Smooth muscle cell (in vitro differentiated cells): ENCODE measurements at regions not wholly inside any gene's neighbourhood (a gene's known extent, or its start where the extent isn't known, plus 50 kb on each side); places are given as distances from the start of the nearest gene placed in this dataset.
A peak's percentile ranks its signal among the peaks of the same experiment; 100 is the strongest.

Source experiments
- DNase-seq: peaks from one replicate; lab custom pipeline; 2025; ENCODE audit not compliant: unreplicated experiment; lab: John Stamatoyannopoulos, UW
- H2AFZ ChIP-seq: fragments of 200-600 bp; sonication (generic); 2 replicates; pipeline ENCODE4 v1.6.0; 2016; ENCODE audit warnings: antibody characterized with exemption, low read depth, mild to moderate bottlenecking
- H3F3A ChIP-seq: fragments of 200-600 bp; sonication (generic); 2 replicates; pipeline ENCODE4 v1.6.0; 2017; ENCODE audit warnings: antibody characterized with exemption, low read depth
- H3K27ac ChIP-seq: fragments of 200-600 bp; sonication (generic); 2 replicates; pipeline ENCODE4 v1.5.1; 2016; ENCODE audit warnings: low read depth, mild to moderate bottlenecking
- H3K27me3 ChIP-seq: fragments of 200-600 bp; sonication (generic); 2 replicates; pipeline ENCODE4 v1.6.1; 2016; ENCODE audit warnings: low read depth, mild to moderate bottlenecking
- H3K36me3 ChIP-seq: fragments of 200-600 bp; sonication (generic); 2 replicates; pipeline ENCODE4 v1.5.1; 2016; ENCODE audit warnings: low read depth
- H3K4me1 ChIP-seq: fragments of 200-600 bp; sonication (generic); 2 replicates; pipeline ENCODE4 v1.5.1; 2016; ENCODE audit warnings: low read depth
- H3K4me2 ChIP-seq: fragments of 200-600 bp; sonication (generic); 2 replicates; pipeline ENCODE4 v1.6.0; 2016; ENCODE audit warnings: mild to moderate bottlenecking
- H3K4me3 ChIP-seq: fragments of 200-600 bp; sonication (generic); 2 replicates; pipeline ENCODE4 v1.5.1; 2016; ENCODE audit warnings: mild to moderate bottlenecking
- H3K79me2 ChIP-seq: fragments of 200-600 bp; sonication (generic); 2 replicates; pipeline ENCODE4 v1.6.0; 2016; ENCODE audit warnings: low read depth, mild to moderate bottlenecking
- H3K9ac ChIP-seq: fragments of 200-600 bp; sonication (generic); 2 replicates; pipeline ENCODE4 v1.6.0; 2016; ENCODE audit warnings: low read depth
- H3K9me3 ChIP-seq: fragments of 200-600 bp; sonication (generic); replicated peaks from 2 replicates; pipeline ENCODE4 v1.5.1; 2016; ENCODE audit warnings: low read depth
- H4K20me1 ChIP-seq: fragments of 200-600 bp; sonication (generic); 2 replicates; pipeline ENCODE4 v1.6.0; 2016; ENCODE audit warnings: low read depth
- CTCF ChIP-seq: fragments of 200-600 bp; sonication (generic); IDR thresholded peaks from 2 replicates; pipeline ENCODE4 v1.5.1; 2017; ENCODE audit warnings: borderline replicate concordance, mild to moderate bottlenecking, antibody characterized with exemption; ENCODE audit not compliant: insufficient read depth, poor library complexity, severe bottlenecking
- WGBS: methylation state at CpG from one replicate; pipeline ENCODE4 v1.1.7; 2016; ENCODE audit warnings: low lambda C conversion rate; 5-methylcytosine and 5-hydroxymethylcytosine counted together

DNA sequence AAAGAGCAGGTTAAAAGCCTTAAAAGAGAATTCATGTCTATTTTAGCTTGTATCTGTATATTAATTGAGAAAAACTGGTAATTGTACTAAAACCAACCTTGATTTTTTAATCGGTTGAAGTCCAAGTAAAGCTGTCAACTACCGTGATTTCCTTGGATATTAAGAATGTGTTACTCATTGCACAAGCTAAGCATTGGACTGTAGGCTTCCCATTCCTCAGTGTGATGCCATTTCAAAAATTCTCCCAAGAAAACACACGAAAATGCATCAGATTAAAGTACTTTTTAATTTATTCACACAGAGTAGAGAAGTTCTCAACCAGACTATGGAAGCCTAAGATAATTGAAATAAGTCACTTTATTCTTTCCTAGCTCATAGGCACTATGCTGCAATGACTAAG is 761.4 kb upstream of the TYRP1 start:
- Histone ChIP-seq H3K36me3 (no peaks in the 10 kb centered on the region), H3K9me3 (no peaks in the 10 kb centered on the region), H3K27ac (no peak overlapping the region), H4K20me1 (no peaks in the 10 kb centered on the region), H3K9ac (no peak overlapping the region), H3K79me2 (no peaks in the 10 kb centered on the region), H3K4me2 (no peak overlapping the region), H3K27me3 (no peaks in the 10 kb centered on the region), H3K4me3 (no peak overlapping the region), H2AFZ (no peak overlapping the region), H3F3A (no peaks in the 10 kb centered on the region), H3K4me1 (peaks cover 14% of the 10 kb centered on the region)
- TF ChIP-seq CTCF, result no peak
- WGBS, result 83% methylated on average over 3 of the region's 3 CpGs
- no peak for DNase-seq

DNA sequence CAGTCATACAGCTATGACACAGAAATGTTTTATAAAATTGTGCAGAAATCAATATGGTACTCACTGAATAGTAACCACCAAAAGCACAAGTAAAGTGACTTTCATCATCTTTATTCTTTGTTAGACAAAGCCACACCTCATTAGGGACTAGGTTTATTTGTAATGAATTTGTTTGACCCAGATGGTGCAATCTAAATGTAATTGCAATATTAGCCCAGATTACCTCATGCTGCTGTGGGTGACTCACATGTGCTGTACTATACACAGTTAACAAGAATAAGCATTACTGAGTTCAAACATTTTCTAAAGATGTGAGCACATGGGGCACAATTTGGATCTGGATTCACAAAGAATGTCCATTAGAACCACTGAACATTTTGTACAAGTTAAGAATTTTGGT is 759.3 kb upstream of the TYRP1 start:
- H3F3A ChIP-seq, result no peaks in the 10 kb centered on the region
- TF ChIP-seq CTCF, result no peak
- peak overlapping the region; percentile 87 for H2AFZ ChIP-seq
- H3K9ac ChIP-seq, result peak overlapping the region; percentile 51
- no peaks in the 10 kb centered on the region for H3K79me2 ChIP-seq
- no peaks in the 10 kb centered on the region for H3K36me3 ChIP-seq
- peak overlapping the region; percentile 67 for H3K4me2 ChIP-seq
- H3K27me3 ChIP-seq, result no peaks in the 10 kb centered on the region
- peak overlapping the region; percentile 79 for H3K27ac ChIP-seq
- no peaks in the 10 kb centered on the region for H4K20me1 ChIP-seq
- H3K9me3 ChIP-seq, result no peaks in the 10 kb centered on the region
- no peak for DNase-seq
- H3K4me1 ChIP-seq, result peaks cover 14% of the 10 kb centered on the region
- no peak overlapping the region for H3K4me3 ChIP-seq

GRCh38 chr9:11946531-11946930 is 746.7 kb upstream of the TYRP1 start:
- Histone ChIP-seq H3K79me2 (no peaks in the 10 kb centered on the region), H3K36me3 (no peaks in the 10 kb centered on the region), H3K4me3 (no peak overlapping the region), H3K9me3 (no peaks in the 10 kb centered on the region), H3K27me3 (no peaks in the 10 kb centered on the region), H3K9ac (no peak overlapping the region), H3K4me2 (no peak overlapping the region), H3K27ac (peak overlapping the region; percentile 20), H3F3A (no peaks in the 10 kb centered on the region), H4K20me1 (no peaks in the 10 kb centered on the region), H3K4me1 (no peaks in the 10 kb centered on the region), H2AFZ (no peak overlapping the region)
- DNase-seq, result no peak
- WGBS, result 17% methylated on average over 1 of the region's 1 CpG
- TF ChIP-seq CTCF, result no peak

- H3K4me3 ChIP-seq, result no peak overlapping the region
- no peaks in the 10 kb centered on the region for H3K36me3 ChIP-seq
- no peaks in the 10 kb centered on the region for H3K9me3 ChIP-seq
- H3K4me2 ChIP-seq, result no peak overlapping the region
- TF ChIP-seq CTCF, result no peak
- no peaks in the 10 kb centered on the region for H3K27me3 ChIP-seq
- WGBS, result 38% methylated on average over 4 of the region's 4 CpGs
- H3K79me2 ChIP-seq, result no peaks in the 10 kb centered on the region
- H3F3A ChIP-seq, result no peaks in the 10 kb centered on the region
- no peaks in the 10 kb centered on the region for H3K4me1 ChIP-seq
- H2AFZ ChIP-seq, result no peak overlapping the region
- no peak for DNase-seq
- no peak overlapping the region for H3K27ac ChIP-seq
- H3K9ac ChIP-seq, result no peak overlapping the region
- no peaks in the 10 kb centered on the region for H4K20me1 ChIP-seq
Observed at GRCh38 chr9:11962327-11962726, 730.9 kb upstream of the TYRP1 start.
